GM23248 (cell line): ENCODE measurements at regions not wholly inside any gene's neighbourhood (a gene's known extent, or its start where the extent isn't known, plus 50 kb on each side); places are given as distances from the start of the nearest gene placed in this dataset.

Experiments used
- DNase-seq: peaks from one replicate; pipeline ENCODE4 v3.0.0-alpha.2; 2015
- H2AFZ ChIP-seq: fragments of 200-600 bp; sonication (generic); 2 replicates; pipeline ENCODE4 v1.6.1; 2016; ENCODE audit warnings: antibody characterized with exemption
- H3F3A ChIP-seq: fragments of 200-600 bp; sonication (generic); 2 replicates; pipeline ENCODE4 v1.6.1; 2016; ENCODE audit warnings: mild to moderate bottlenecking, antibody characterized with exemption, mixed run types; ENCODE audit not compliant: insufficient read depth
- H3K27ac ChIP-seq: fragments of 200-600 bp; sonication (generic); 2 replicates; pipeline ENCODE4 v1.5.1; 2016; ENCODE audit warnings: mild to moderate bottlenecking
- H3K27me3 ChIP-seq: fragments of 200-600 bp; sonication (generic); replicated peaks from 2 replicates; pipeline ENCODE4 v1.6.1; 2016; ENCODE audit warnings: mild to moderate bottlenecking; ENCODE audit not compliant: insufficient read depth
- H3K36me3 ChIP-seq: fragments of 200-600 bp; sonication (generic); 2 replicates; pipeline ENCODE4 v1.6.1; 2016; ENCODE audit warnings: low read depth, mild to moderate bottlenecking
- H3K4me1 ChIP-seq: fragments of 200-600 bp; sonication (generic); 2 replicates; pipeline ENCODE4 v1.6.1; 2016; ENCODE audit warnings: mild to moderate bottlenecking; ENCODE audit not compliant: insufficient read depth
- H3K4me2 ChIP-seq: fragments of 200-600 bp; sonication (generic); one replicate; pipeline ENCODE4 v1.6.1; 2016; ENCODE audit warnings: mild to moderate bottlenecking; ENCODE audit not compliant: unreplicated experiment
- H3K4me3 ChIP-seq: fragments of 200-600 bp; sonication (generic); 2 replicates; pipeline ENCODE4 v1.5.1; 2016; ENCODE audit warnings: mild to moderate bottlenecking
- H3K79me2 ChIP-seq: fragments of 200-600 bp; sonication (generic); 2 replicates; pipeline ENCODE4 v1.6.1; 2016; ENCODE audit warnings: mild to moderate bottlenecking; ENCODE audit not compliant: insufficient read depth
- H3K9ac ChIP-seq: fragments of 200-600 bp; sonication (generic); 2 replicates; pipeline ENCODE4 v1.6.1; 2016; ENCODE audit warnings: mild to moderate bottlenecking
- H3K9me2 ChIP-seq: fragments of 200-600 bp; sonication (generic); 2 replicates; pipeline ENCODE4 v1.6.1; 2016; ENCODE audit warnings: mixed run types, mild to moderate bottlenecking, moderate library complexity; ENCODE audit not compliant: insufficient read depth
- H3K9me3 ChIP-seq: fragments of 200-600 bp; sonication (generic); one replicate; pipeline ENCODE4 v1.6.1; 2017; ENCODE audit warnings: low read depth
- H4K20me1 ChIP-seq: fragments of 200-600 bp; sonication (generic); 2 replicates; pipeline ENCODE4 v1.6.0; 2016; ENCODE audit not compliant: insufficient read depth
- EZH2 ChIP-seq: fragments of 200-600 bp; sonication (generic); IDR thresholded peaks from 2 replicates; pipeline ENCODE4 v1.6.1; 2018; ENCODE audit warnings: antibody characterized with exemption, mild to moderate bottlenecking; ENCODE audit not compliant: insufficient read depth, poor library complexity, severe bottlenecking
- EZH2phosphoT487 ChIP-seq: fragments of 200-600 bp; sonication (generic); IDR thresholded peaks from 2 replicates; pipeline ENCODE4 v1.6.1; 2018; ENCODE audit warnings: antibody characterized with exemption, moderate library complexity, mild to moderate bottlenecking, low read depth; ENCODE audit not compliant: insufficient read depth
- WGBS, 2 experiments: methylation state at CpG; one replicate each; pipeline ENCODE4 v1.1.6; 2015 to 2017; ENCODE audit warnings: low lambda C conversion rate in 2 of 2, low coverage in 1 of 2; ENCODE audit errors: missing lambda C conversion rate in 2 of 2; 5-methylcytosine and 5-hydroxymethylcytosine counted together
- in situ Hi-C: fragments of 300-500 bp; cut with MboI; formaldehyde crosslinking; loops from 2 replicates; pipeline ENCODE4 v1.15.0; 2020

DNA sequence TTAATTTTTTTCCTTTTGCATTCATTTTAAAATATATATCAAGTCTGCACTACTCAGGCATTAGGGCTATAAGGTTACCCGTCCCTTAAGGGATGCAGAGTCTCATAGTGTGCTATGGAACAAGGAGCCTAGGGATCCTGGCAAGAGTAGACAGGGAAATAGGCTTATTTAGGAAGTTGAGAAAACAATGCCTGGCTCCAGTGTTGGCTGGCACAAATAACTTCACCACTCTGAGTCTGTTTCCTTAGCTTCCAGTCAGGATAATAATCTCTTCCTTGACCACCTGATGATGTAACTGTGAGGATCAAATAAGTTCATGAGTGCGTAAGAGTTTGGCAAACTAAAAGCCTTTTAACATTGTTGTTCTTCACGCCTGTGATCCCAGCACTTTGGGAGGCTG is 540.8 kb upstream of the IL12A start:
- Histone ChIP-seq H2AFZ (no peak overlapping the region), H3K79me2 (no peaks in the 10 kb centered on the region), H3K9me3 (no peaks in the 10 kb centered on the region), H3K4me3 (no peak overlapping the region), H3F3A (peaks cover 3% of the 10 kb centered on the region; the same call in 1 of the 2 replicates), H3K9me2 (no peaks in the 10 kb centered on the region), H3K36me3 (no peaks in the 10 kb centered on the region), H3K4me1 (peaks cover 14% of the 10 kb centered on the region), H3K27ac (no peak overlapping the region), H3K9ac (no peak overlapping the region), H4K20me1 (no peaks in the 10 kb centered on the region), H3K27me3 (no peaks in the 10 kb centered on the region), H3K4me2 (no peak overlapping the region)
- TF ChIP-seq EZH2: no peak
- no peak for TF ChIP-seq EZH2phosphoT487
- in situ Hi-C loops: no loop called here
- DNase-seq: no peak
- 64 to 73% methylated on average over 3 of the region's 3 CpGs for WGBS, 2 experiments

DNA sequence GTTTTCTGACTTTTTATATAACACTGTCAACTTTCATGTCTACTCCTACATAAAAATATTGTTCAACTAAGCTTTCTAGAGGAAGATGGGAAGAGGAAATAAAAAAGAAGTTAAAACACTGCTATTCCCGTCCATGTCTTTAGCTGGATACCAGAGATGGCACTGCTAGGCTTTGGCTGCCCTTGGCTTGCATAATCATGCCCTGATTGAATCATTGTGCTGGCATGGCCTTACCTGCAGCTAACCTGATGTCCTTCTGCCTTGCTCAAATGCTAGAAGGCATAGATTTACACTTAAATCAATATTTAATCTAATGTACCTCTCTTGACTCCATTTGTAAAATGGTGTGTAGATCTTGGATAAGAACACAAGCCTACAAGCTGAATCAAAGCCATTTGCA is 539.7 kb upstream of the IL12A start:
- H3K27me3 ChIP-seq: no peaks in the 10 kb centered on the region
- 88 to 89% methylated on average over 1 of the region's 1 CpG for WGBS, 2 experiments
- peaks cover 14% of the 10 kb centered on the region for H3K4me1 ChIP-seq
- H3K4me3 ChIP-seq: no peak overlapping the region
- TF ChIP-seq EZH2phosphoT487: no peak
- H3K9me2 ChIP-seq: no peaks in the 10 kb centered on the region
- H3F3A ChIP-seq: peaks cover 3% of the 10 kb centered on the region; the same call in 1 of the 2 replicates
- H3K27ac ChIP-seq: no peak overlapping the region
- no peak for DNase-seq
- H3K79me2 ChIP-seq: no peaks in the 10 kb centered on the region
- no peak overlapping the region for H3K4me2 ChIP-seq
- H4K20me1 ChIP-seq: no peaks in the 10 kb centered on the region
- H3K36me3 ChIP-seq: no peaks in the 10 kb centered on the region
- in situ Hi-C loops: no loop called here
- no peak overlapping the region for H2AFZ ChIP-seq
- no peaks in the 10 kb centered on the region for H3K9me3 ChIP-seq
- H3K9ac ChIP-seq: no peak overlapping the region

DNA sequence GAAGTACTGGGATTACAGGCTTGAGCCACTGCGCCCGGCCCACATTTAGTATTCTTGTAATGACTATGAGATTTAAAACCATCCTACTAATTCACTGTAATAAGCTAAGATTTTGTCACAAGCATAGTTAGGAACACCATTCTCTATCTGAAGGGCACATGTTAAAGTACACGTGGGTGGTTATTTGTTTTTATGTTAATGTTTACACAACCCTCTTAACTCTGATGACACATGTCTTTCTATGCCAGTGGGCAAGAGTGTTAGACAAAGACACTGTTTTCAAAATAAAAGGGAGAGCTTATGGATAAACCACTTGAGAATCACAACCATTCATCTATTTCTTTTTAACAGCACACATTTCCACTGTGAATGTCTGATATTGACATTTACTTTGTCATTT is 537.6 kb upstream of the IL12A start:
- Histone ChIP-seq H3K9ac (no peak overlapping the region), H3K4me3 (no peak overlapping the region), H3F3A (peaks cover 14% of the 10 kb centered on the region; the same call in 1 of the 2 replicates), H3K27me3 (no peaks in the 10 kb centered on the region), H3K4me2 (no peak overlapping the region), H3K36me3 (no peaks in the 10 kb centered on the region), H2AFZ (no peak overlapping the region; the same call in 1 of the 2 replicates), H3K9me2 (no peaks in the 10 kb centered on the region), H3K9me3 (no peaks in the 10 kb centered on the region), H3K79me2 (no peaks in the 10 kb centered on the region), H4K20me1 (no peaks in the 10 kb centered on the region), H3K4me1 (peaks cover 26% of the 10 kb centered on the region), H3K27ac (no peak overlapping the region)
- TF ChIP-seq EZH2phosphoT487 (no peak), EZH2 (no peak)
- 68 to 70% methylated on average over 3 of the region's 3 CpGs for WGBS, 2 experiments
- in situ Hi-C loops: no loop called here
- DNase-seq: peak; percentile 10

DNA sequence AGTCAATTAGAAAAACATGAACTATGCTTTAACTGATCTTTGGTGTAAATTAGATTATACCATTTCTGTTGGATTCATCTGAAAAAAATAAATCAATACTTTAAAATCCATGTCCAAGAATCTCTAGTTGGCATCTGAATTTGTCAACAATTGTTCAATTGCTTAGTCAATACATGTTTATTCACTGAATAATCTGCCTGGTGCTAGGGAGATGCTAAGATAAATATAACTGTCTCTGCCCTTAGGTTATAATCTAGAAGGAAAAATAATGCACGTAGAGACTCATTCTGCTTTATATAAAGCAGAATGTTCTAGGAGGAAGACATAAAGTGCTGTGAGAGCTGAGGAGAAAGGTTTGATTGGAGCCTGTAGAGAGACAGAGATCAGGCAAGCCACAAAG is 537.2 kb upstream of the IL12A start:
- no peak overlapping the region for H3K4me2 ChIP-seq
- H3K79me2 ChIP-seq: no peaks in the 10 kb centered on the region
- no peaks in the 10 kb centered on the region for H4K20me1 ChIP-seq
- peaks cover 30% of the 10 kb centered on the region for H3K4me1 ChIP-seq
- peak overlapping the region; percentile 42; the same call in 1 of the 2 replicates for H2AFZ ChIP-seq
- no peaks in the 10 kb centered on the region for H3K9me2 ChIP-seq
- no peak overlapping the region for H3K4me3 ChIP-seq
- no peaks in the 10 kb centered on the region for H3K9me3 ChIP-seq
- WGBS, 2 experiments: 30 to 32% methylated on average over 1 of the region's 1 CpG
- H3K36me3 ChIP-seq: no peaks in the 10 kb centered on the region
- in situ Hi-C loops: no loop called here
- TF ChIP-seq EZH2phosphoT487 (no peak), EZH2 (no peak)
- no peak overlapping the region for H3K9ac ChIP-seq
- no peaks in the 10 kb centered on the region for H3K27me3 ChIP-seq
- peak; percentile 9 for DNase-seq
- peaks cover 19% of the 10 kb centered on the region; the same call in 1 of the 2 replicates for H3F3A ChIP-seq
- H3K27ac ChIP-seq: no peak overlapping the region

DNA sequence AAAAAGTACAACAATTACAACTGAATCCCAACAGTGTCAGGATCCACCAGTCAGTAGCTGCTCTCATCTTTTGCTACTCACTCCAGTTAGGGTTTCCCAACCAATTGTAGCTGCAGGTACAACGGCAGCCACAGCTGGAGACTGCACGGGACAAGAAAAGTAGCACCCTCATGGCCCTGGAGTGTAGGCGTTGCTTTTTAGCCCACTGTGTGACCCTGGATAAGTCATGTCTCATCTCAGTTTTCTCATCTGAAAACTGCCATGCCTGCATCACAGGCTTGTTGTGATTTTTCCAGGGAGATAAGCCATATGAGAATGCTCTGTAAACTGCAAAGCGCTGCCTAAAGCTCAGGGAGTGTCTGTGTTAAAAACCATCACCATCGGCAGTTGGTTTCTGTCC is 535.6 kb upstream of the IL12A start:
- H4K20me1 ChIP-seq: no peaks in the 10 kb centered on the region
- H3K27me3 ChIP-seq: no peaks in the 10 kb centered on the region
- no peak overlapping the region for H3K9ac ChIP-seq
- H3K4me1 ChIP-seq: peaks cover 45% of the 10 kb centered on the region
- 93 to 94% methylated on average over 5 of the region's 5 CpGs for WGBS, 2 experiments
- H3K4me3 ChIP-seq: no peak overlapping the region
- no peaks in the 10 kb centered on the region for H3K9me3 ChIP-seq
- H3F3A ChIP-seq: peaks cover 24% of the 10 kb centered on the region; the same call in 1 of the 2 replicates
- H3K9me2 ChIP-seq: no peaks in the 10 kb centered on the region
- in situ Hi-C loops: no loop called here
- H3K27ac ChIP-seq: no peak overlapping the region
- TF ChIP-seq EZH2phosphoT487 (no peak), EZH2 (no peak)
- DNase-seq: no peak
- H2AFZ ChIP-seq: no peak overlapping the region
- H3K79me2 ChIP-seq: no peaks in the 10 kb centered on the region
- no peaks in the 10 kb centered on the region for H3K36me3 ChIP-seq
- H3K4me2 ChIP-seq: no peak overlapping the region
